Motor neuron (in vitro differentiated cells): ENCODE measurements at regions not wholly inside any gene's neighbourhood (a gene's known extent, or its start where the extent isn't known, plus 50 kb on each side); places are given as distances from the start of the nearest gene placed in this dataset.
"Not testable (repeated sequence)": the region's sequence is repeated elsewhere in the genome, so short reads cannot be mapped to it uniquely, and the experiment has no call there.

ENCODE experiments used
- ATAC-seq, 8 experiments: fragments of 200-7000 bp; cut with Tn5 transposase; replicated peaks in 6 of 8; 2 replicates each; pipeline ENCODE4 v1.8.0; 2021; ENCODE audit warnings: mild to moderate bottlenecking in 8 of 8, moderate library complexity in 8 of 8
- H3K27ac ChIP-seq, 2 donors: fragments of 250-450 bp; sonication (Bioruptor Pico); 2 replicates each; pipeline ENCODE4 v1.9.0; 2021; ENCODE audit warnings: antibody characterized with exemption in 2 of 2, mild to moderate bottlenecking in 2 of 2, moderate library complexity in 1 of 2
- H3K4me1 ChIP-seq, 2 donors: fragments of 250-450 bp; sonication (Bioruptor Pico); replicated peaks in 1 of 2; 2 replicates each; pipeline ENCODE4 v1.6.1; 2021; ENCODE audit warnings: antibody characterized with exemption in 2 of 2, mild to moderate bottlenecking in 2 of 2, moderate library complexity in 1 of 2
- H3K4me3 ChIP-seq, 5 donors: fragments of 250-450 bp; sonication (Bioruptor Pico); 2 replicates each; pipeline ENCODE4 v1.9.0; 2021; ENCODE audit warnings: antibody characterized with exemption in 5 of 5, mild to moderate bottlenecking in 5 of 5, moderate library complexity in 4 of 5
- WGBS, 10 experiments: fragments of 450-650 bp; shearing (Covaris generic); methylation state at CpG; one replicate each; pipeline ENCODE4 v1.0.0; 2022; 5-methylcytosine and 5-hydroxymethylcytosine counted together
- in situ Hi-C, 9 experiments: fragments of 400-800 bp; cut with MboI; loops; one replicate each; pipeline ENCODE4 v1.15.0; 2021; ENCODE audit warnings: low sequenced_read_pairs in 9 of 9, low pct_unique_long_range_greater_than_20kb in 2 of 9; ENCODE audit not compliant: unreplicated experiment in 9 of 9

GRCh38 chr15:22253002-22253675, 172.8 kb downstream of the OR4M2 start:
- H3K4me1 ChIP-seq, in situ Hi-C loops, H3K27ac ChIP-seq, ATAC-seq, H3K4me3 ChIP-seq: not testable (repeated sequence)
- 13 to 79% (median 50%) methylated on average over 6 to 14 of the region's 14 CpGs; no CpG with 5 or more reads in 3 of the 10 experiments for WGBS, 10 experiments

- ATAC-seq = no peak
- in situ Hi-C loops = no loop called here
- WGBS, 10 experiments = 11 to 65% (median 21%) methylated on average over 5 to 8 of the region's 8 CpGs; no CpG with 5 or more reads in 2 of the 10 experiments
Measured at GRCh38 chr15:22253676-22254408, 173.5 kb downstream of the OR4M2 start.

GRCh38 chr15:22254409-22255045, 174.2 kb downstream of the OR4M2 start:
- H3K4me3 ChIP-seq, in situ Hi-C loops, H3K4me1 ChIP-seq, ATAC-seq, H3K27ac ChIP-seq: not testable (repeated sequence)
- 0 to 81% (median 29%) methylated on average over 1 to 8 of the region's 14 CpGs; no CpG with 5 or more reads in 5 of the 10 experiments for WGBS, 10 experiments

More at GRCh38 chr15:22253676-22254408, 173.5 kb downstream of the OR4M2 start:
- no peak overlapping the region for H3K27ac ChIP-seq
- H3K4me1 ChIP-seq = no peaks in the 10 kb centered on the region
- H3K4me3 ChIP-seq = no peak overlapping the region

- in situ Hi-C loops, H3K4me1 ChIP-seq, H3K27ac ChIP-seq, H3K4me3 ChIP-seq, ATAC-seq: not testable (repeated sequence)
- 44 to 98% (median 67%) methylated on average over 1 to 7 of the region's 7 CpGs; no CpG with 5 or more reads in 2 of the 10 experiments for WGBS, 10 experiments
Measured at GRCh38 chr15:22255606-22256005, 175.3 kb downstream of the OR4M2 start.

DNA sequence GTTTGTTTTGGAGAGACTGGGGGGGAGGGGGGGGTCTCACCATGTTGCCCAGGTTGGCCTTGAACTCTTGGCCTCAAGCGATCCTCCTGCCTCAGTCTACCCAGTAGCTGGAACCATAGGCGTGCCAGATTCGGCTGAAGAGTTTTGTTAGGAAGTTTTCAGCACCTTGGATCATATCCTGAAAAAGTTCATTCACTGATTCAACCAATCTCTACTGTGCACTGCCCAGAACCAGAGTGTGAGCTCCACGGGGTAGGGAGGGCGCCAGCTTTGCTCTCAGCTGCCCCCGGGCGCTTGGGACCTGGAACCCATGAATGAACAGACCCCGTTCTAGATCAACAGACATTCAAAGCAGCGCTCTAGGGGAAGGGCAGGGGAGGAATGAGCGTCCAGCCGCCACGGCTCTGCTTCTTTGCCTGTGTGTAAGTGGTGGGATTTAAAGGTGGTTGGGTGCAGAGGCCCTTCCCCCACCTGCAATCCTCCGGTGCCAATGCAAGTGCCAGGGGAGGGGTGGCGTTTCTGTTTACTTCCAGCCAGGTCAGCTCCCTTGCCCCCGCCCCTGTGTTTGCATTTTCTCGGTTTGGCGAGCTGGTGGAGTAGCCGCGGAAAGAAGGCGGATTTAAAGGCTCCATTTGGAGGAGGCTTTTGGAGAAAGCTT, 176.2 kb downstream of the OR4M2 start:
- H3K27ac ChIP-seq, in situ Hi-C loops, ATAC-seq, H3K4me1 ChIP-seq: not testable (repeated sequence)
- H3K4me3 ChIP-seq = peak overlapping the region in 1 of 5 donors; percentile 98
- 17 to 92% (median 49%) methylated on average over 1 to 18 of the region's 20 CpGs; no CpG with 5 or more reads in 2 of the 10 experiments for WGBS, 10 experiments

GRCh38 chr15:22257047-22258008, 177.0 kb downstream of the OR4M2 start:
- 2 to 97% (median 74%) methylated on average over 6 to 43 of the region's 109 CpGs; no CpG with 5 or more reads in 2 of the 10 experiments for WGBS, 10 experiments
- Histone ChIP-seq H3K4me1 (no peaks in the 10 kb centered on the region), H3K27ac (no peak overlapping the region), H3K4me3 (peak overlapping the region in 1 of 5 donors; percentile 98)
- in situ Hi-C loops = no loop called here
- ATAC-seq = peak in 2 of 8 experiments; percentile 26 to 44

- in situ Hi-C loops = no loop called here
- ATAC-seq = no peak
- Histone ChIP-seq H3K27ac (no peak overlapping the region), H3K4me3 (peak overlapping the region in 1 of 5 donors; percentile 98), H3K4me1 (no peaks in the 10 kb centered on the region)
- no CpG with 5 or more reads among the region's 75 CpGs for WGBS, 10 experiments
Measured at GRCh38 chr15:22258009-22258397, 177.7 kb downstream of the OR4M2 start.

DNA sequence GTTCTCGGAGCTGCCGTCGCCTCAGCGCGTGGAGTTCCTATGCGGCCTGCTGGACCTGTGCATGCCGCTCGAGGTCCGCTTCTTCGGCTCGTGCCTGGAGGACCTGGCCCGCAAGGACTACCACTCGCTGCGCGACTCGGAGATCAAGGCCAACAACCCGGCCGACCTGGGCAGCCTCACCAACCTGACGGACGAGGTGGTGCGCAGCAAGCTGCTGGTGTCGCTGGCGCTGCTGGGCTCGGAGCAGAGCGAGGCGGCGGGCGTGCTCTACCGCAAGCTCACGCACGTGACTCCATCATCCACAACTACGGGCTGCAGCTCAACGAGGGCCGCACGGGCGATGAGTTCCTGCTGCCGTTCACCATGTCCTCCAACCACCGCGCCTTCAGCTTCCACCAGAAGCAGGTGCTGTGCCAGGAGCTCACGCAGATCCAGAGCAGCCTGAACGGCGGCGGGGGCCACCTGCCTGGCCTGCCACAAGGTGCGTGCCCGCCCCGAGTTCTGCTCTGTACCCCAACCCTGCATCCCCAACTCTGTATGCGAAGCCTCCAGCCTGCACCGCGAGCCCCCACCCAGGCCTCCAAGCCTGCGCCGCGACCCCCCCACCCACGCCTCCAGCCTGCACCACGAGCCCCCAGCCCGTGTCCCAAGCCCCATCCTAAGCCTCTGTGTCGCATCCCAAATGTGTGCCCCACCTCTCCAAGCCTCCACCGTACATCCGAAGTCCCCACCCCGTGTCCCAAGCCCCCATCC, 178.2 kb downstream of the OR4M2 start:
- no peak for ATAC-seq
- 4 to 86% (median 65%) methylated on average over 5 to 22 of the region's 59 CpGs; no CpG with 5 or more reads in 7 of the 10 experiments for WGBS, 10 experiments
- Histone ChIP-seq H3K27ac (no peak overlapping the region), H3K4me1 (no peaks in the 10 kb centered on the region), H3K4me3 (peak overlapping the region in 1 of 5 donors; percentile 98)
- in situ Hi-C loops = no loop called here

DNA sequence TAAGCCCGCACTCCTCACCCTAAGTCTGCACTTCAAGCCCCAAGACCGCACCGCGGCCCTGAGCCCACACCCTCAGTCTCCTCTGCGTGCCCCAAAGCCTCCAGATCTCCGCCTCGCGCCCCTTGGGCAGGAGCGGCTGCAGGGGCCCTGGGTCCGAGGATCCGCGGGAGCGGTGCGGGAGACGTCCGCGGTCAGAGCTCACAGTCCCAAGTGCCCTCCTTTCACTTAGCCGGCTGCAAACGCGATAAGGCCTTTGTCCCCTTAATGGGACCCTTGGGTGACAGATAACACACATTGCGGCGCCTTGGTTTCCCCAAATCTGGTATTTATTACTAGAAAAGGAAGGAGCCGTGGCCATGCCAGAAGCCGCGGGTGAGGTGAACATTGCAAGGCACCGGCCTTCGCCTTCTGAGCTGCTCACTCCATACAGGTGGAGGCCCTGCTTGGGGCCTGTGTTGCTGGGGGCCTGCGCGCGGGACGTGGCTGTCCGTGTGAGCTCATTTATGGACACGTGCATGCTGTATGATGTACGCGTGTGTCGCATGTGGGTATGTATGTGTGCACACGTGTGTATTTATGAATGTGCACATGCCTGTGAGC, 178.9 kb downstream of the OR4M2 start:
- H3K4me3 ChIP-seq = peak overlapping the region in 1 of 5 donors; percentile 98
- 24 to 92% (median 70%) methylated on average over 1 to 12 of the region's 37 CpGs; no CpG with 5 or more reads in 3 of the 10 experiments for WGBS, 10 experiments
- ATAC-seq, H3K27ac ChIP-seq, H3K4me1 ChIP-seq, in situ Hi-C loops: not testable (repeated sequence)

- ATAC-seq = no peak
- Histone ChIP-seq H3K4me3 (peak overlapping the region in 1 of 5 donors; percentile 98), H3K27ac (no peak overlapping the region), H3K4me1 (no peaks in the 10 kb centered on the region)
- in situ Hi-C loops = no loop called here
- WGBS, 10 experiments = 30 to 68% (median 49%) methylated on average over 3 to 7 of the region's 7 CpGs; no CpG with 5 or more reads in 1 of the 10 experiments
Measured at GRCh38 chr15:22259881-22260421, 179.6 kb downstream of the OR4M2 start.

GRCh38 chr15:22262613-22263020, 182.3 kb downstream of the OR4M2 start:
- no peaks in the 10 kb centered on the region for H3K4me1 ChIP-seq
- no peak overlapping the region for H3K27ac ChIP-seq
- WGBS, 10 experiments = 0 to 87% (median 49%) methylated on average over 1 to 13 of the region's 13 CpGs; no CpG with 5 or more reads in 2 of the 10 experiments
- ATAC-seq = no peak
- peak overlapping the region in 1 of 5 donors; percentile 11 for H3K4me3 ChIP-seq
- in situ Hi-C loops = no loop called here
